ENCODE measurements at regions not wholly inside any gene's neighbourhood (a gene's known extent, or its start where the extent isn't known, plus 50 kb on each side); places are given as distances from the start of the nearest gene placed in this dataset.

DNA sequence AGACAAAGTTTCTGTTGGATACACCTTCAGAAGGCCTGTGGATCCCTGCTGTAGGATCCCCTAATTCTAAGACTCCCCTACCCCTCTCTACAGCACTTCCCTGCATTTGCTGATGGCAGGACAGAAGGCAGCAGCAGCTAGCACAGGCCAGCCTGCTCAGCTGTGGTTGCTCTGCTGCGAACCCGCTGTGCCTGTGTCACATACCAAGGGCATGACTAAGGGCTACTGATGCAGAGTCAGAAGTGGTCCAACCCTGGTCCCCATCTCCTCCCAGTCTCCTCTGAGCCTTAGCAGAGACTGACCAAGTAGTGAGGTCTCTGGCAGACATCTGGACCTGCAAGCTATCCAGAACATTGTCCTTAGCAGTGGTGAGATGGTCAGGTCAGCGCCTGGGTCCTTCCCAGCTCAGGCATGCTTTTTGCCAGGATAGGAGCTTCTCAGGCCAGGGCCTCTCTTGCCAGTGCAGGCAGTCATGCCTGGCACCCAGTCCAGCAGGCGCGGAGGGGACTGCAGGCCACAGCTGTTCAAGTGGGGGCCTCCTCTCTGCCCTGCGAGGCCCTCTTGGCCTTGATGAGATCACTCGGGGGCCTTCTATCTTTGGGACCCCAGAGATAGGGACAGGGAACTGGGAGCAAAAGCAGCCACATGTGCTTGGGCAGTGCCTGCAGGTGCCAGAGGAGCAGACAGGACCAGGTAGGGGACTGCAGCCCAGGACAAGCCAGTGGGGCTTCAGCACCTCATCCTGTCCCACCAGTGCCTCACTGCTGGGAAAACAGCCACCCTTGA is 146.4 kb downstream of the ZNF248 start:
- DNase-seq (ENCODE audit: low read depth): no peak
- H3K36me3 ChIP-seq (ENCODE audit: control insufficient read depth, insufficient read depth, low read length, severe bottlenecking): no peaks in the 10 kb centered on the region
- H3K4me3 ChIP-seq (ENCODE audit: low read length): no peak overlapping the region
- H3K4me1 ChIP-seq (ENCODE audit: control insufficient read depth, insufficient read depth, low read length): no peaks in the 10 kb centered on the region
- H3K9ac ChIP-seq (ENCODE audit: low read length): no peak overlapping the region
- H3K9me3 ChIP-seq (ENCODE audit: control insufficient read depth, low read length): no peaks in the 10 kb centered on the region
- no peaks in the 10 kb centered on the region for H3K27me3 ChIP-seq (replicated peaks; ENCODE audit: control insufficient read depth, insufficient read depth, low read length)

DNA sequence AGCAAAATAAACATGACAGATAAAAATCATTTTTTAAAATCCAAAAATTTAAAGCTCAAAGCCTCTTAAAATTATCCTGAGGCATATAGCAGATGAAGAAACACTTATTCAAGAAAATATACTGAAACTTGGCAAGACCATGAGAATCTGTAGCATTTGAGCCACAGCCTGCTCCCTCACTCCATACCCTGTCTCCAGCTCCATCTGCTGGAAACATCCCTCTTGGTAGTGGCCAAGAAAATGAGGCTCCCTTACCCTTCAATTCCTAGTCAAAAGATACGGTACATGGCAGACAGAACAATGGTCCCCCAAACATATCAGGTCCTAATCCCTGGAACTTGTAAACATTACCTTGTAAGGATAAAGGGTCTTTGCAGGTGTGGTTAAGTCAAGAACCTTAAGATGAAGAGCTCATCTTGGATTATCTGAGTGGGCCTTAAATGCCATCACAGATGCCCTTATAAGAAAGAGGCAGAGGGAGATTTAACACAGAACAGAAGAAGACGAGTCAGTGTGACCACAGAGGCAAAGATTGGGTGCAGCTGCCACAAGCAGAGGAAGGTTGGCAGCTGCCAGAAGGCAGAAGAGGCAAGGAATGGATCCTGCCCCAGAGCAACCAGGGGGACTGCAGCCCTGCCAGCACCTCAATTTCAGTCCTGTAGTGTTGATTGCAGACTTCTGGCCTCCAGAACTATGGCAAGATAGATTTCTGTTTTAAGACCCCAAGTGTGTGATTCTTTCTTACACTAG is 149.4 kb downstream of the ZNF248 start:
- H3K9ac ChIP-seq (ENCODE audit: low read length): no peak overlapping the region
- H3K4me3 ChIP-seq (ENCODE audit: low read length): no peak overlapping the region
- H3K27me3 ChIP-seq (replicated peaks; ENCODE audit: control insufficient read depth, insufficient read depth, low read length): no peaks in the 10 kb centered on the region
- no peak for DNase-seq (ENCODE audit: low read depth)
- no peaks in the 10 kb centered on the region for H3K36me3 ChIP-seq (ENCODE audit: control insufficient read depth, insufficient read depth, low read length, severe bottlenecking)
- H3K4me1 ChIP-seq (ENCODE audit: control insufficient read depth, insufficient read depth, low read length): no peaks in the 10 kb centered on the region
- H3K9me3 ChIP-seq (ENCODE audit: control insufficient read depth, low read length): no peaks in the 10 kb centered on the region

DNA sequence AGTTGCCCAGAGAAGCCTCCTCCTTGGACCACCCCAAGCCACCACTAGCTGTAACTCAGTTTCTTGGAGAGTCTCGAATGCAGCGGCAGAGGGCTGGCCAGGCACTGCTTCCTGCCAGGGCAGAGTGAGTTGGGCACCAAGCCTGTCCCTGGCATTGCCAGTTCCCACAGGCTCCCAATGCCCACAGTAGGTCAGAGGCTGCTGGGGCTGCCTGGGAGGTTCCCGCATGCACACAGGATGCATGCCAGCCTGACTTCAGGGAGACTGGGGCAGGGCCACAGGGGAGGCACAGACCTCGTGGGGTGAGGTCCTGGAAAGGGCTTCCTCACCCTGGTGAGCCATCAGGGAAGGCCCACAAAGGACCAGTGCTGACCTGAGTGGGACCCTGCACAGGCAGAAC is 152.8 kb downstream of the ZNF248 start:
- no peak for DNase-seq (ENCODE audit: low read depth)
- H3K9me3 ChIP-seq (ENCODE audit: control insufficient read depth, low read length): no peaks in the 10 kb centered on the region
- no peaks in the 10 kb centered on the region for H3K4me1 ChIP-seq (ENCODE audit: control insufficient read depth, insufficient read depth, low read length)
- H3K36me3 ChIP-seq (ENCODE audit: control insufficient read depth, insufficient read depth, low read length, severe bottlenecking): no peaks in the 10 kb centered on the region
- H3K9ac ChIP-seq (ENCODE audit: low read length): no peak overlapping the region
- H3K27me3 ChIP-seq (replicated peaks; ENCODE audit: control insufficient read depth, insufficient read depth, low read length): no peaks in the 10 kb centered on the region
- no peak overlapping the region for H3K4me3 ChIP-seq (ENCODE audit: low read length)

DNA sequence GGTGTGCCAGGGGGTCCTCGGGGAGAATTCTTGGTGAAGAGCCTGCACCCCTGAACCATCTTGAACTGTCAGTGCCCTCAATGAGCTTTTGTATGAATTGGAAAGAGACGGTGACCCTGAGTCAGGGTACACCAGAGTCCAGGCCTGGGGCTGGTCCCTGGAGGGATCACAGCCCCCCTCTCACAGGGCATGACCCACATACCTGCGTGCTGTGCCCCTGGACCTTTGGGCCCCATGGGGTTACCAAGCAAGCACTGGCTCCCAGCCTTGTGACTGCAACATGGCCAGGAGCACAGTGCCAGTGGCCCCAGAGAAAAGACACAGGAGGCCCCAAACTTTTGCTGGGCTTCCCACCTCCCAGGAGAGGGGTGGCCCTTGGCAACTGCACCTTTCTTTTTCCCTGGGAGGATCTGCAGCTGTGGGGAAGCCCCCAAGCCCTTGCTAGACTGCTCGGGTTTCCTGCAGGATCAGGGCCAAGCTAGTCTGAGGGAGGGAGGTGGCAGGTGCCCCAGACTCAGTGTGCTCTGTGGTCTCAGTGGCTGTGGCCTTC is 153.5 kb downstream of the ZNF248 start:
- Histone ChIP-seq H3K9me3 (ENCODE audit: control insufficient read depth, low read length) (no peaks in the 10 kb centered on the region), H3K4me1 (ENCODE audit: control insufficient read depth, insufficient read depth, low read length) (no peaks in the 10 kb centered on the region), H3K27me3 (replicated peaks; ENCODE audit: control insufficient read depth, insufficient read depth, low read length) (no peaks in the 10 kb centered on the region), H3K36me3 (ENCODE audit: control insufficient read depth, insufficient read depth, low read length, severe bottlenecking) (no peaks in the 10 kb centered on the region), H3K9ac (ENCODE audit: low read length) (no peak overlapping the region), H3K4me3 (ENCODE audit: low read length) (no peak overlapping the region)
- DNase-seq (ENCODE audit: low read depth): no peak

DNA sequence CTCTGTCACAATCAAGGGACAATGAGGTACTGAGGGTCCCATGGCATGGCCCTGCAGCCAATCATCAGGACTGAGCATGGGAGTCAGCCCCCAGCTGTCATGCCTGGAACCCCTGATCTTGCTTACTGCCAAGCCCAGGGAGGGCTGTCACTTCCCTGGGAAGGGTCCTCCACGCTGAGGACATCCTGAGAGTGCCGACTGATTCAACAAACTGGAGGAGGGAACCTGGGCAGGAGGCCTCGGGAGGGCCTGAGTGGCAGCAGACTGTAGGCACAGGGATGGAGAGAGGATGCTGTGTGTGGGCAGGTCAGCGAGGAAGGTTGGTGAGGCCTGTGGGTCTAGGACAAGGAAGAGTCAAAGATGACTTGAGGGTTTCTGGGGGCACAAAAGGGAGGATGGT is 154.3 kb downstream of the ZNF248 start:
- no peak for DNase-seq (ENCODE audit: low read depth)
- H3K9me3 ChIP-seq (ENCODE audit: control insufficient read depth, low read length): no peaks in the 10 kb centered on the region
- no peak overlapping the region for H3K4me3 ChIP-seq (ENCODE audit: low read length)
- no peaks in the 10 kb centered on the region for H3K27me3 ChIP-seq (replicated peaks; ENCODE audit: control insufficient read depth, insufficient read depth, low read length)
- H3K4me1 ChIP-seq (ENCODE audit: control insufficient read depth, insufficient read depth, low read length): no peaks in the 10 kb centered on the region
- no peak overlapping the region for H3K9ac ChIP-seq (ENCODE audit: low read length)
- no peaks in the 10 kb centered on the region for H3K36me3 ChIP-seq (ENCODE audit: control insufficient read depth, insufficient read depth, low read length, severe bottlenecking)

DNA sequence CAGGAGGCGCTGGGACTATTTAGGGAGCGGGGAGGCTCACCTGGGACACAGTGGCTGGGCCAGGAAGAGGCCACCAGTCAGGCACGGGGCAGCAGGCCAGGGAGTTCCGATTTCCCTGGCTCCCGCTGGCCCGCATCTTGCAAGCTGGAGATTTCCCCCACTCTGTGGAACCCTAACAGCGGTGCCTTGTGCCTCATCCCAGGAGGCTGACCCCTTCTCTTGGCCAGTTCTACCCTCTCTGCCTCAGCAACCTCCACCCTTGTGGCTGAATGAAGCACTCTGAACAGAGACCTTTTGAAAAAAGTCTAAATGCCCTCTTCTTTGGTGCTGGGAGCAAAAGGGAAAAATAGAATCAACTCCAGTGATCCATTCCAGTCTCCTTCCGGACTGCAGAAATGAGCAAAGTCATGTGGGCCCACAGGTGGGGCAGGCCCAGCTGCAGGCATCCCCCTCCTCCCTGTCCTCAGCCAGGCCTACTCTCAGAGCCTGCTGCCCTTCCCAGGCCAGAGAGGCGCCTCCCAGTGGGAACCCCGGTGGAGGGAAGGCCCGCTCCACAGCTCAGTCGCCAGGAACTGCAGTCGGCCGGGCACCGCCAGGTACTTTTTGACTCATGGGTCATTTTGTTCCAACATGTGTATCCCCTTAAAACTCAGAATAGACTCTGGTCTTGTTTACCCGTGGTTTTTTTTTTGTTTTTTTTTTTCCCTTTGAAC is 155.5 kb downstream of the ZNF248 start:
- H3K36me3 ChIP-seq (ENCODE audit: control insufficient read depth, insufficient read depth, low read length, severe bottlenecking): no peaks in the 10 kb centered on the region
- no peaks in the 10 kb centered on the region for H3K27me3 ChIP-seq (replicated peaks; ENCODE audit: control insufficient read depth, insufficient read depth, low read length)
- H3K4me1 ChIP-seq (ENCODE audit: control insufficient read depth, insufficient read depth, low read length): no peaks in the 10 kb centered on the region
- H3K9me3 ChIP-seq (ENCODE audit: control insufficient read depth, low read length): no peaks in the 10 kb centered on the region
- DNase-seq (ENCODE audit: low read depth): no peak
- H3K4me3 ChIP-seq (ENCODE audit: low read length): no peak overlapping the region
- H3K9ac ChIP-seq (ENCODE audit: low read length): no peak overlapping the region

DNA sequence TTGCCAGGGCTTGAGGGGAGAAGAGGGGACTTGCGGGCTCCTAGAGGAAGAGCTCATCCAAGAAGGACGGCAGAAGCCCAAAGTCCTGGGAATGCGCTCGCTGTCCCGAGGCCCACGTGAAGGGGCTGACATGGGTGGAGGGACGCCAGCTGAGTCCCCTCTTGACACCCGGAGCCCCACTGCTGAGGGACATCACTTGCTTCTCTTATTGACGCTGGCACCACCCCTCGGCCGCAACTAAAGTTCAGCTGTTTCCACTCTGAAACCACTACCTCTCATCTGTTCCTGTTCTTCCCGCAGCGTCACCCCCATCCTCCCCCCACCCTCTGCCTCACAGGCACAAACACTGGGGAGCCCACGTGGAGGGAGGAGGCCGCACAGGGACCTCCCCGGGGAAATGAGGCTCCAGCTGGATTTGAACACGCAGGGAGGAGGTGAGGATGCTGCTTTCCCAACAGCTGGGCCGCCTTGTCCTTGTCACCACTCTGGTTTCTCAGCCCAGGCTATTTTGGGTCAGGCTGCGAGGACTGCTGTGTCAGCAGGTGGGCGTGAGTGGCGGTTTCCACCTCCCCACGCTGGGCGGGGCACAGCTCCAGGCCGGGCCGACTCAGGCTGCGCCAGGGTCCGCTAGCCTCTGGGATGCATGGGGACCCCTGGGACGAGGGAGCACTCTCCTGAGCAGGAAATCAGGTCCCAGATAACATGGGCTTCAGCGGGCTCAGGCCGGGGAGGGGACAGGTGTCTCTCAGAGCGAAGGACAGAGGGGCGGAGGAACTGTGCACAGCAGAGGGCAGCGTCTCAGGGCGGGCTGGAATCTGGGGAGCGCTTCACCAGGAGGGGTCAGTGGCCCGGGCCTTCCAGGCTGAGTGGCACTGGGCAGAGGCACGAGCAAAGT is 156.3 kb downstream of the ZNF248 start:
- H3K9me3 ChIP-seq (ENCODE audit: control insufficient read depth, low read length): no peaks in the 10 kb centered on the region
- no peak overlapping the region for H3K4me3 ChIP-seq (ENCODE audit: low read length)
- no peaks in the 10 kb centered on the region for H3K4me1 ChIP-seq (ENCODE audit: control insufficient read depth, insufficient read depth, low read length)
- H3K27me3 ChIP-seq (replicated peaks; ENCODE audit: control insufficient read depth, insufficient read depth, low read length): no peaks in the 10 kb centered on the region
- H3K9ac ChIP-seq (ENCODE audit: low read length): no peak overlapping the region
- H3K36me3 ChIP-seq (ENCODE audit: control insufficient read depth, insufficient read depth, low read length, severe bottlenecking): no peaks in the 10 kb centered on the region
- DNase-seq (ENCODE audit: low read depth): no peak

DNA sequence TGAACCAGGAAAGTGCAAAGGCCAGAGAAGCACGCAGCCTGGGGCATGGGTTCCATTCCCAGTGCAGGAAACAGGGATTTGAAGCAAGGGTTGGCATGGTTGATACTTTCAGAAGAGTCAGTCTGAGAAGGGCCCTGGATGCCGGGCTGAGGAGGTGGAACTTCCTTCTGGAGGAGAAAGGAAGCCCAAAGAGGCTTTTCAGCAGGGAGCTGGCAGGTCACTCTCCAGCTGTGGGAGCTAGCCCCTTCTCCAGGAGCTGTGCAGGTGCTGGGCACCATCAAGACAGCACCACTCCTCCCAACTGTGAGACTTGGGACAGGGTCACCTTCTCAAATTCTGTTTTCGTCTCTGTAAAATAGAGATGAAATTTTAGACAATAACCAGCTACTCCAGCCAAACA is 169.8 kb downstream of the ZNF248 start:
- H3K9me3 ChIP-seq (ENCODE audit: control insufficient read depth, low read length): no peaks in the 10 kb centered on the region
- H3K4me3 ChIP-seq (ENCODE audit: low read length): no peak overlapping the region
- no peak overlapping the region for H3K9ac ChIP-seq (ENCODE audit: low read length)
- DNase-seq (ENCODE audit: low read depth): no peak
- no peaks in the 10 kb centered on the region for H3K4me1 ChIP-seq (ENCODE audit: control insufficient read depth, insufficient read depth, low read length)
- H3K36me3 ChIP-seq (ENCODE audit: control insufficient read depth, insufficient read depth, low read length, severe bottlenecking): no peaks in the 10 kb centered on the region
- no peaks in the 10 kb centered on the region for H3K27me3 ChIP-seq (replicated peaks; ENCODE audit: control insufficient read depth, insufficient read depth, low read length)

DNA sequence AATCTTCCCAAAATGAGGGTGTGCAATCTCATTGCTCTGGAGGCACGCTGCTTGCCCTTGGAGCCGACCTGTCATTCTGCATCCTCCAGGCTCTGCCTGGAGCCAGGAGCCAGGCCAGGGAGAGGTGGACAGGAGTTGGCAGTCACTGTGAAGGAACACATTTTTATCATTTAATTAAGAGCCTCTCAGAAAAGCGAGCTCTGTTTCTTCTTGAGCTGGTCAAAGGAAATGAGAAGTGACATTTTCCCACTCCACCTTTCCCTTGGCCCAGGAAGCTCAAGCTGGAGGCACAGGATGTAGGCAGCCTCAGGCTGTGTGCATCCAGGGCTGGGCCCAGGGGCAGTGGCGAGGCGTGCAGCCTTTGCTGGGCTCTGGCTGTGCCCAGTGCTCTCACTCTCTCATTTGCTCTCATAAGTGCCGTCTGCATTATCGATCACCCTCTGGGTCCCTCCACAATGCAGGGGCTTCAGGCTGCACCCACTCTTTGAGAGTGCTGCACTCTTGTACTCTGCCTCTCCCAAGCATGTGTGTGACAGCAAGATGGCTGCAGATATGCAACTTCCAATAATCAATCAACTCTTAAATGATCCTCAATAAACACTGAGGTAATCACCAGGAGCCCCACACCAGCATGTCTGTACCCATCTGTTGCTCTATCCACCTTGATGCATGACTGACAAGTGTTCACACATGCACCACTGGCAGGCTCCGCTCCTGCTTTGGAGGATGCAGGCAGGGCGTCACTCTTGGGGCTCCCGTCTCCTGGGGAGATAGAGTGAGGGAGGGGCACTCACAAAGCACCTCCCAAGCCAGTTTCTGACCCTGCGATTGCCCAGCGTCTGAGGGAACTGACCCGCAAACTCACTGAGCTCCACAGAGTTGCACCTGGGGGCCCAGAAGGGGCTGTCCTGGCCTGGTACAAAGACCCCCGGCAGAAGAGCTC is 171.4 kb downstream of the ZNF248 start:
- Histone ChIP-seq H3K4me1 (ENCODE audit: control insufficient read depth, insufficient read depth, low read length) (no peaks in the 10 kb centered on the region), H3K9ac (ENCODE audit: low read length) (no peak overlapping the region), H3K36me3 (ENCODE audit: control insufficient read depth, insufficient read depth, low read length, severe bottlenecking) (no peaks in the 10 kb centered on the region), H3K4me3 (ENCODE audit: low read length) (no peak overlapping the region), H3K9me3 (ENCODE audit: control insufficient read depth, low read length) (no peaks in the 10 kb centered on the region), H3K27me3 (replicated peaks; ENCODE audit: control insufficient read depth, insufficient read depth, low read length) (no peaks in the 10 kb centered on the region)
- DNase-seq (ENCODE audit: low read depth): no peak

DNA sequence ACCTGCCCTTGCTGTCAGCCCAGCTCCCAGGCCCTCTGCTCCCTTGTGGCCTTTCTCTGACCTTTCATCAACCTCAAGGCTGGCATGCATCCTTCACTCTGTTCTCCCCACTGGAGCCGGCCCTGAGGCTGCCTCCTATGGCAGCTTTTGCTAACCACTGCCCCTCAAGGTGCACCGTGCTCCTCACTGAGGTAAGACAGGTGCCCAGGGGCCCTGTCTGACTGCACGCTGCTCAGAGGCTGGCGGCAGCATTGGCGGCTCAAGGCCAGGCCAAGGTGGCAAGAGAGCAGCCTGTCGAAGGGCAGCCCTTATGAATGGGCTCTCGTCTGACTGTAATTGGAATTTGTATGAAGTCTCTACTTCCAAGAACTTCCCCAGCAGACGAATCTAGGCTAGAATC is 172.6 kb downstream of the ZNF248 start:
- no peak overlapping the region for H3K4me3 ChIP-seq (ENCODE audit: low read length)
- no peaks in the 10 kb centered on the region for H3K4me1 ChIP-seq (ENCODE audit: control insufficient read depth, insufficient read depth, low read length)
- no peaks in the 10 kb centered on the region for H3K36me3 ChIP-seq (ENCODE audit: control insufficient read depth, insufficient read depth, low read length, severe bottlenecking)
- no peak overlapping the region for H3K9ac ChIP-seq (ENCODE audit: low read length)
- H3K27me3 ChIP-seq (replicated peaks; ENCODE audit: control insufficient read depth, insufficient read depth, low read length): no peaks in the 10 kb centered on the region
- H3K9me3 ChIP-seq (ENCODE audit: control insufficient read depth, low read length): no peaks in the 10 kb centered on the region
- no peak for DNase-seq (ENCODE audit: low read depth)
